Panc1 (cell line): ENCODE measurements at regions not wholly inside any gene's neighbourhood (a gene's known extent, or its start where the extent isn't known, plus 50 kb on each side); places are given as distances from the start of the nearest gene placed in this dataset.

Source experiments
- ATAC-seq: fragments of 200-7000 bp; cut with Tn5 transposase; 2 replicates; pipeline ENCODE4 v1.9.1; 2020; ENCODE audit warnings: mild to moderate bottlenecking, moderate library complexity
- BruUV-seq: library from RNA; stranded (reverse); fragments of 400-500 nt; replicated peaks from 2 replicates; lab custom pipeline; 2021; lab: Mats Ljungman, UMichigan
- CTCF ChIA-PET: fragments of 300-600 bp; sonication (Branson Sonifier 250); formaldehyde crosslinking; loops from one replicate; lab custom pipeline; 2022; ENCODE audit warnings: antibody characterized with exemption; lab: Charles Lee
- POLR2A ChIA-PET: fragments of 300-600 bp; sonication (Branson Sonifier 250); formaldehyde crosslinking; loops from one replicate; lab custom pipeline; 2022; ENCODE audit warnings: antibody characterized with exemption; lab: Charles Lee
- DNase-seq: peaks from one replicate; pipeline ENCODE4 v3.0.0-alpha.2; 2010; ENCODE audit warnings: low read depth, low spot score
- H3K27ac ChIP-seq: 2 replicates; pipeline ENCODE4 v1.5.1; 2011; ENCODE audit warnings: mild to moderate bottlenecking, low read length, inconsistent platforms
- H3K27me3 ChIP-seq: fragments of 200-500 bp; sonication (Bioruptor generic); 2 replicates; pipeline ENCODE4 v1.6.0; 2014; ENCODE audit warnings: low read length, inconsistent platforms; ENCODE audit not compliant: control insufficient read depth, insufficient read depth
- H3K36me3 ChIP-seq: fragments of 200-500 bp; sonication (Bioruptor generic); 2 replicates; pipeline ENCODE4 v1.5.1; 2014; ENCODE audit warnings: inconsistent platforms, mild to moderate bottlenecking, low read length, moderate library complexity; ENCODE audit not compliant: control insufficient read depth, insufficient read depth
- H3K4me1 ChIP-seq: 2 replicates; pipeline ENCODE4 v1.5.1; 2011; ENCODE audit warnings: inconsistent platforms, mild to moderate bottlenecking, low read length, moderate library complexity; ENCODE audit not compliant: control insufficient read depth, insufficient read depth
- H3K4me3 ChIP-seq, 2 experiments: 2 replicates each; pipeline ENCODE4 v1.5.1; 2011 to 2012; ENCODE audit warnings: low read depth in 2 of 2, low read length in 2 of 2, mild to moderate bottlenecking in 2 of 2, inconsistent platforms in 1 of 2, moderate library complexity in 1 of 2
- H3K9me3 ChIP-seq: fragments of 200-500 bp; sonication (Bioruptor generic); 2 replicates; pipeline ENCODE4 v1.5.1; 2014; ENCODE audit warnings: low read depth, mild to moderate bottlenecking, inconsistent platforms, low read length, moderate library complexity; ENCODE audit not compliant: control insufficient read depth, insufficient read depth
- POLR2AphosphoS5 ChIP-seq: IDR thresholded peaks from 2 replicates; pipeline ENCODE4 v1.6.1; 2012; ENCODE audit warnings: mild to moderate bottlenecking, low read depth, low read length, moderate library complexity
- SIN3A ChIP-seq: IDR thresholded peaks from 2 replicates; pipeline ENCODE4 v1.6.1; 2012; ENCODE audit warnings: low read depth, mild to moderate bottlenecking, low read length, moderate library complexity, borderline replicate concordance; ENCODE audit not compliant: insufficient read depth
- TCF7L2 ChIP-seq: IDR thresholded peaks from 2 replicates; pipeline ENCODE4 v1.6.1; 2011; ENCODE audit warnings: mild to moderate bottlenecking, low read depth, low read length, inconsistent platforms
- in situ Hi-C: cut with HindIII; loops from 2 replicates; pipeline ENCODE4 v1.10.0; 2016; ENCODE audit warnings: low sequenced_read_pairs, low pct_unique_long_range_greater_than_20kb
- intact Hi-C: fragments of 100-400 bp; cut with micrococcal nuclease; formaldehyde crosslinking; loops from one replicate; pipeline ENCODE4 v1.10.0; 2022; ENCODE audit not compliant: unreplicated experiment
- TF ChIP-seq, protein P1 (sequence below), 2 experiments: IDR thresholded peaks; 2 replicates each; pipeline ENCODE4 v1.6.1; 2011 to 2012; ENCODE audit warnings: low read depth in 2 of 2, control low read depth in 1 of 2, low read length in 1 of 2, mild to moderate bottlenecking in 1 of 2, moderate library complexity in 1 of 2; ENCODE audit not compliant: insufficient read depth in 1 of 2
- TF ChIP-seq, protein P2 (sequence below): fragments of 450-650 bp; IDR thresholded peaks from 2 replicates; pipeline ENCODE4 v1.5.1; 2017; ENCODE audit warnings: mild to moderate bottlenecking

DNA sequence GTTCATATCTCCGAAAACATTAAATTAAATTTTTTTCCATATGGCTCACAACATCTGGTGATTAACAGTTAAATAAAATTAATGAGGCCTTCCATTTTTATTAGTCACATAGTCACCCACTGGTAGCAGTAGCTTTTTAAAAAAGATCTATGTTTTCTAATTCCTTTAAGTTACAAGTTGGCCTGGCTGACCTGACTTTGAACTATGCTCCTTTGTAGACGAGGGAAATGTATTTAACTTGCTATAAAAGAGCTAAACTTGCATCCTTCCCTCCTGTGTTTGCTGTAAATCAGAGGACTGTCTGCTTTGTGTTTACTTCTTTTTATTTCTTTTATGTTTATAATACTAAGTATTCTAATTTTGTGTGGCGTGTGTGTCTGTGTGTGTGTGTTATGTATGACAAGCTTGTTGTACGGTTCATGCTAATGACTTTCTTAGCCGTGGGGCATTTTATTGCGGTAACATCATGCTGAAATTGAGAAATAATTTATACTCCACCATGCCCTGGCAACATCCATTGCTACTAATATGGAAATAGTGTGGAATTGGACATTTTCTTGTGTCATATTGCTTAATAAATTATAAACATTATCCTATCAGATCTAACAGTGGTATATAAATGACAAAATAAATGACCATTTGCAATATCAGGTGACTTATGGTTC lies 241.7 kb downstream of the SNCA start:
- in situ Hi-C loops (no loop called here), intact Hi-C loops (no loop called here)
- ChIA-PET CTCF (no interaction called here), POLR2A (no interaction called here)
- no peaks in the 10 kb centered on the region for H3K4me1 ChIP-seq
- H3K27ac ChIP-seq = no peak overlapping the region
- no peaks in the 10 kb centered on the region for H3K9me3 ChIP-seq
- no peaks in the 10 kb centered on the region for H3K36me3 ChIP-seq
- BruUV-seq = no TSS peak
- ATAC-seq (no peak), DNase-seq (no peak)
- H3K27me3 ChIP-seq = no peaks in the 10 kb centered on the region
- TF ChIP-seq, protein P1, sequence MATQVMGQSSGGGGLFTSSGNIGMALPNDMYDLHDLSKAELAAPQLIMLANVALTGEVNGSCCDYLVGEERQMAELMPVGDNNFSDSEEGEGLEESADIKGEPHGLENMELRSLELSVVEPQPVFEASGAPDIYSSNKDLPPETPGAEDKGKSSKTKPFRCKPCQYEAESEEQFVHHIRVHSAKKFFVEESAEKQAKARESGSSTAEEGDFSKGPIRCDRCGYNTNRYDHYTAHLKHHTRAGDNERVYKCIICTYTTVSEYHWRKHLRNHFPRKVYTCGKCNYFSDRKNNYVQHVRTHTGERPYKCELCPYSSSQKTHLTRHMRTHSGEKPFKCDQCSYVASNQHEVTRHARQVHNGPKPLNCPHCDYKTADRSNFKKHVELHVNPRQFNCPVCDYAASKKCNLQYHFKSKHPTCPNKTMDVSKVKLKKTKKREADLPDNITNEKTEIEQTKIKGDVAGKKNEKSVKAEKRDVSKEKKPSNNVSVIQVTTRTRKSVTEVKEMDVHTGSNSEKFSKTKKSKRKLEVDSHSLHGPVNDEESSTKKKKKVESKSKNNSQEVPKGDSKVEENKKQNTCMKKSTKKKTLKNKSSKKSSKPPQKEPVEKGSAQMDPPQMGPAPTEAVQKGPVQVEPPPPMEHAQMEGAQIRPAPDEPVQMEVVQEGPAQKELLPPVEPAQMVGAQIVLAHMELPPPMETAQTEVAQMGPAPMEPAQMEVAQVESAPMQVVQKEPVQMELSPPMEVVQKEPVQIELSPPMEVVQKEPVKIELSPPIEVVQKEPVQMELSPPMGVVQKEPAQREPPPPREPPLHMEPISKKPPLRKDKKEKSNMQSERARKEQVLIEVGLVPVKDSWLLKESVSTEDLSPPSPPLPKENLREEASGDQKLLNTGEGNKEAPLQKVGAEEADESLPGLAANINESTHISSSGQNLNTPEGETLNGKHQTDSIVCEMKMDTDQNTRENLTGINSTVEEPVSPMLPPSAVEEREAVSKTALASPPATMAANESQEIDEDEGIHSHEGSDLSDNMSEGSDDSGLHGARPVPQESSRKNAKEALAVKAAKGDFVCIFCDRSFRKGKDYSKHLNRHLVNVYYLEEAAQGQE (IDR thresholded peaks at IDR 0.05; ENCODE audit: insufficient read depth in 1 of 2, low read depth in 2 of 2, low read length in 1 of 2) = no peak
- no peak for TF ChIP-seq POLR2AphosphoS5
- TF ChIP-seq TCF7L2 = no peak
- TF ChIP-seq, protein P2, sequence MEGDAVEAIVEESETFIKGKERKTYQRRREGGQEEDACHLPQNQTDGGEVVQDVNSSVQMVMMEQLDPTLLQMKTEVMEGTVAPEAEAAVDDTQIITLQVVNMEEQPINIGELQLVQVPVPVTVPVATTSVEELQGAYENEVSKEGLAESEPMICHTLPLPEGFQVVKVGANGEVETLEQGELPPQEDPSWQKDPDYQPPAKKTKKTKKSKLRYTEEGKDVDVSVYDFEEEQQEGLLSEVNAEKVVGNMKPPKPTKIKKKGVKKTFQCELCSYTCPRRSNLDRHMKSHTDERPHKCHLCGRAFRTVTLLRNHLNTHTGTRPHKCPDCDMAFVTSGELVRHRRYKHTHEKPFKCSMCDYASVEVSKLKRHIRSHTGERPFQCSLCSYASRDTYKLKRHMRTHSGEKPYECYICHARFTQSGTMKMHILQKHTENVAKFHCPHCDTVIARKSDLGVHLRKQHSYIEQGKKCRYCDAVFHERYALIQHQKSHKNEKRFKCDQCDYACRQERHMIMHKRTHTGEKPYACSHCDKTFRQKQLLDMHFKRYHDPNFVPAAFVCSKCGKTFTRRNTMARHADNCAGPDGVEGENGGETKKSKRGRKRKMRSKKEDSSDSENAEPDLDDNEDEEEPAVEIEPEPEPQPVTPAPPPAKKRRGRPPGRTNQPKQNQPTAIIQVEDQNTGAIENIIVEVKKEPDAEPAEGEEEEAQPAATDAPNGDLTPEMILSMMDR = no peak
- TF ChIP-seq SIN3A = no peak
- H3K4me3 ChIP-seq = no peak overlapping the region

DNA sequence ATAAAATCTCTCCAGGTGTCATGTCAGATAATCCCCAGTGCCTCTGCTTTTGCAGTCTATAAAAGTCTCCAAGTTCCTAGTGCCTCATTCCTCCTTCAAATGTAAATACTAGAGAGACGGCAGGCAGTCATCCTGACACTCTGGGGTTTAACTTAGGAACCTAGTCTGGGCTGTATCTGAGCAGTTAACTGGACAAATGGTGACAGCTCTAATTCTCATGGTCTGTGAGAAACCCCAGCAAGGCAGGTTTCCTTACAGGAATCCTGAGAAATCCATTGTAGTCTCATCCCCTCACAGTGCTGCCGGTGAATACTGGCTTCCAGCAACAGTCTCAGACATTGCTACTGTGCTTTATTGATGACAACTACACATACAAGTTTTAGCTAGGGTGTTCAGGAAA lies 246.8 kb downstream of the SNCA start:
- Histone ChIP-seq H3K9me3 (no peaks in the 10 kb centered on the region), H3K27me3 (no peaks in the 10 kb centered on the region), H3K4me1 (no peaks in the 10 kb centered on the region), H3K36me3 (no peaks in the 10 kb centered on the region), H3K4me3 (no peak overlapping the region), H3K27ac (no peak overlapping the region)
- intact Hi-C loops (no loop called here), in situ Hi-C loops (no loop called here)
- no TSS peak for BruUV-seq
- DNase-seq = no peak
- CTCF ChIA-PET = no interaction called here
- no peak for ATAC-seq
- POLR2A ChIA-PET = no interaction called here
- TF ChIP-seq, protein P1 (IDR thresholded peaks at IDR 0.05; ENCODE audit: insufficient read depth in 1 of 2, low read depth in 2 of 2, low read length in 1 of 2) = no peak
- TF ChIP-seq, protein P2 = no peak
- no peak for TF ChIP-seq SIN3A
- TF ChIP-seq TCF7L2 = no peak
- TF ChIP-seq POLR2AphosphoS5 = no peak
